Activated CD4-positive, alpha-beta T cell treated with anti-CD3 and anti-CD28 coated beads, Interleukin-2, Interleukin-4, amounts not matched to agents 100 ng/mL and 50 ng/mL, durations not matched to agents 16 hours and 8 hours (primary cell): ENCODE measurements at regions not wholly inside any gene's neighbourhood (a gene's known extent, or its start where the extent isn't known, plus 50 kb on each side); places are given as distances from the start of the nearest gene placed in this dataset.

Experiments
- DNase-seq: peaks from one replicate; pipeline ENCODE4 v3.0.0-alpha.2; 2020; ENCODE audit warnings: low spot score

DNA sequence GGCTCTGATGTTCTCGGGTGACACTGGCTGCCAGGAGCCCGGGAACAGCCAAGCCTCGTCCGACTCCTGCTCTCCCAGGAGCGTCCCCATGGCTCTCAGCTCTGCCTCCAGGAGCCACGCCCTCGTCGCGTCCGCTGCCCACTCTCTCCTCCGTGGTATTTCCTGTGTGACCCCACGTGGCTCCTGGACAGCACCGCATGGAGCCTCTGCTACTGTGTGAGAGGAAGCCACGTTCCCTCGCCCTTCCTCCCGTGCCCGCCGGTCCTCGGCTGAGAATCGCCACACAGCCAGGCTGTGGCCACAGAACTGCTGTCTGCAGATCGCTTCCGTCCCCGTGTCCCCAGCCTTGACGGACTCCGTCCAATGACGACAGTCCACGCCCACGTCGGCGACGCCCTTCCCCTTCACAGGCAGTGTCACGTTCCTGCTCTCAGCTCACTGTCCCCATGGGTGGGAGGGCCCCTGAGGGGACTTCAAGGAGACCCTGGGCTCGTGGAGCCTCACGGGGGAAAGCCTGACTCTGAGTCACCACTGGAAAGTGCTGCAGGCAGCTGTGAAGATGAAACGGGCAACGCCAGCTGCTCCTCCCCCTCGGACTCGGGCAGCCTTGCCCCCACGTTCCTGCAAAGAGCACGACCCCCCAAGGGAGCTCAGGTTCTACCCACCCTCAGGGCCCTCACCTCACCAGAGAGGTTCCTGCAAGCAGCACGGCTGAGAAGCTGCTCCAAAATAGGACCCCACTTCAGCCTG is 458.5 kb downstream of the BRD1 start:
- no peak for DNase-seq

DNA sequence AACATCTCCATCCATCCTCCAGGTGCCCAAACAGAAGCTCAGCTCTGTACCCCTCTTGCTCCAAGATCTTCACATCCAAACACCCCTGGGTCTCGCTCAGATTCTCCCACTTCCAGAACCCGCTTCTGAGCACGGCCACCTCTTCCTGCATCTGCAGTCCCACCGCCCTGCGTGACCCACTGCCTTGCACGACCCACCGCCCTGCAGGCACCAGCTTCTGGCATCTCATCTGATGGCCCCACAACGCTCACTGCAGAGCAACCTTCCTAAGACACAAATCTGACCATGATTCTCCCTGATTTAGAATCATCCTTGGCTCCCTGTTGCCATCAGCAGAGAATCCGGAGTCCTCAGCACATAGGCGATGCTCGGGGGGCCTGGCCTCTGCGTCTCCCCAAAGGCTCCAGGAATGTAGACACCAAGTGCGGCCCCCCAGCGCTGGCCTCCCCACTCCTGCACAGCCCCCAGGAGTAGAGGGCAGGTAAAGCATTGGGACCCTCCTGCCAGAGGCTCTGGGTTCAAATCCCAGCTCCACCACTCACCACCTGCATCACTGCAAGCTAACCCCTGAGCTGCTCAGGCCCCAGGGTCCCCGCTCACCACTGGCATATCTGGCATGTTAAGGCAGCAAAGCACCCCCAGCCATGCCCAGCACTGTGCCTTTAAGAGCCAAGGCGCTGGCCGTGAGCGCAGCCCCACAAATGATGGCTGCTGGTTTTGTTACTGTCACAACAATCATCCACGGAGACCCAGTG is 459.3 kb downstream of the BRD1 start:
- no peak for DNase-seq

DNA sequence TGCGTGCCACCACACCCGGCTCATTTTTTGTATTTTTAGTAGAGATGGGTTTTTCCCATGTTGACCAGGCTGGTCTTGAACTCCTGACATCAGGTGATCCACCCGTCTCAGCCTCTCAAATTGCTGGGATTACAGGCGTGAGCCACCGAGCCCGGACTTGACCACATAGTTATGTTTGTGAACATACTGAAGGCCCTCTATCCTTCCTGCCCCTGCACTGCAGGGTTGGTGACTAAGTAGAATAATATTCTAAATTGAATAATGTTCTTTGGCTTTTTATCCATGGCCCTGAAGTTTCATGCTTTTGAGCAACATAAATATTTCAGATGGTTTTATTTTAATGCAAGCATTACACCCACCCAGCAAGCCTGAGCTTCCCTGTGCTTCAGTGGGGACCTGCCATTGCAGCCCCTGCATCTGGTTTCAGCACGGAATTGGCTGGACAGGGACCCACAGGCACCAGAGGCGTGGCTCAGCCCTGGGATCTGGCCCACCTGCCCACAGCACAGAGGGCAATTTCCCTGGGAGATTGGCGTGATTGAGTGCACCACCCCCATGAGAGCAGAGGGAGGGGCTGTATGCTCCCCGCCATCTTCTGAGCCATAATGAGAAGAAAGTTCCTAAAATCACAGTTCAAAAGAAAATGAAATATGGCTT is 460.5 kb downstream of the BRD1 start:
- no peak for DNase-seq

DNA sequence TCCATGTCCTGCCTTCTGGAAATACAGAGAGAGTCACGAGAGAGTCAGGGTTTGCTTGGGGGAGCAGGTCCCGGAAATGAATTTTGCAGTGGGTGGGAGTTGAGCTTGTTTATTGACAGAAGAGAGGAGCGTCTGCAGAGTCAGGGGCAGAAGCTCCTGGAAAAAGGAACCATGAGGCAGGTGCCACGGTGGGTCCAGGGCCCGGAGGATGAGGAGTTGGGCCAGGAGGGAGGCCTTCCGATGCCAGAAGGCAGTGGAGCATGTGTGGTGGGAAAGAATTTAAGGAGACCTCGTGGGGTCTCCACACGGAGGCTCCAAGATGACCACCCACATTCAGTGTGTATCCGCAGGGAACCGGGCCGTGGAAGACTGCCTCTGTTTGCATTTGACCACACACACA is 461.2 kb downstream of the BRD1 start:
- DNase-seq = no peak

DNA sequence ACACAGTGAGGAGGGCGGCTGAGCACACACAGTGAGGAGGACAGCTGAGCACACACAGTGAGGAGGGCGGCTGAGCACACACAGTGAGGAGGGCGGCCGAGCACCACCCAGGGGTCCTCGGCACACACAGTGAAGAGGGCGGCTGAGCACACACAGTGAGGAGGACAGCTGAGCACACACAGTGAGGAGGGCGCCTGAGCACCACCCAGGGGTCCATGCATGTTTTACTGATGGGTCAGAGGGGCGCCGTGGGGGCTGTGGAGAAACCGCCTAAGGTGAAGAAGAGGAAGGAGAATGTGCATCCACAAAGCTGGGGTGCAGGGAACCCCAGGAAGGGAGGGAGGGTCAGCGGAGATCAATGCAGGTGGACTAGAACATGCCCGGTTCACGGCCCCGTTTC is 461.8 kb downstream of the BRD1 start:
- DNase-seq = no peak

DNA sequence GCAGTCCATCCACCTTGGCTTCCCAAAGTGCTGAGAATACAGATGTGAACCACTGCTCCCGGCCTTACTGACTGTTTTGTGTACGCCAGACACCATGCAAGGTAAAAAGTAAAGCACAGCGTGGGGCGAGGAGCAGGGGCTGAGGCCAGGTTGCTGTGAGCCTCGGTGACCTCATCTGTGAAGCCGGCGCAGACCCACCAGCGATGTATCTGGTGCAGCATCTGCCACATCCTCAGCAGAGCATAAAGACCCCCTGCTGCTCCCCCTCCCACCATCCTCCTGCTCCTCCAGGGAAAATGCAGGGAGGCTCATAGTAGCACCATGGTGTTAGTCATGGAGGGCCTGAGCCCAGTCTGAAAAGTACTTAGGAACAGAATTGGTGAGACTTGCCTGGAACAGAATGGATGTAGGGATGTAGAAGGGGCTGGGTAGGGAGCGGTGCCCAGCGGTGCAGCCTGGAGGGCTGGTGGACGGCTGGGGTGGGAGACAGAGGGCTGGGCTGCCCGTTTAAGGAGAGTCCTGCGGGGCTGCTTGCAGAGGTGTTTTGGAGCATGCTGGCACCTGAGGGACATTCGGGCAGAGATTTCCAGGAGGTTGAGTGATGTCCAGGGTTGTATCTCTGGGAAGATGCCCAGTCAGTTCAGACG is 462.4 kb downstream of the BRD1 start:
- DNase-seq = no peak

DNA sequence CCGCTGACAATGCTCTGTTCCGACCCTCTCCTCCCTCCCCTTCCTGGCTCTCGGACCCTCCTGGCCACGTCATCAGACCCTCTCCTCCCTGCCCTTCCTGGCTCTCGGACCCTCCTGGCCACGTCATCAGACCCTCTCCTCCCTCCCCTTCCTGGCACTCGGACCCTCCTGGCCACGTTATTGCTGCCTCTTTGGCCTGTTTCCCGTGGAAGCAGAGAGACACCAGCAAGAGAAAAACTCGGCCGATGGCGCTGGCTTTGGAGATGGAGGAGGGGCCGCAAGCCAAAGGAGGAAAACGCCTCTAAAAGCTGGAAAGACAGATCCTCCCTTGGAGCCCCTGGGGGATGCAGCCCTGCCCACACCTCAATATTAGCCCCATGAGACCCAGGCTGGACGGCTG is 463.3 kb downstream of the BRD1 start:
- DNase-seq = no peak

DNA sequence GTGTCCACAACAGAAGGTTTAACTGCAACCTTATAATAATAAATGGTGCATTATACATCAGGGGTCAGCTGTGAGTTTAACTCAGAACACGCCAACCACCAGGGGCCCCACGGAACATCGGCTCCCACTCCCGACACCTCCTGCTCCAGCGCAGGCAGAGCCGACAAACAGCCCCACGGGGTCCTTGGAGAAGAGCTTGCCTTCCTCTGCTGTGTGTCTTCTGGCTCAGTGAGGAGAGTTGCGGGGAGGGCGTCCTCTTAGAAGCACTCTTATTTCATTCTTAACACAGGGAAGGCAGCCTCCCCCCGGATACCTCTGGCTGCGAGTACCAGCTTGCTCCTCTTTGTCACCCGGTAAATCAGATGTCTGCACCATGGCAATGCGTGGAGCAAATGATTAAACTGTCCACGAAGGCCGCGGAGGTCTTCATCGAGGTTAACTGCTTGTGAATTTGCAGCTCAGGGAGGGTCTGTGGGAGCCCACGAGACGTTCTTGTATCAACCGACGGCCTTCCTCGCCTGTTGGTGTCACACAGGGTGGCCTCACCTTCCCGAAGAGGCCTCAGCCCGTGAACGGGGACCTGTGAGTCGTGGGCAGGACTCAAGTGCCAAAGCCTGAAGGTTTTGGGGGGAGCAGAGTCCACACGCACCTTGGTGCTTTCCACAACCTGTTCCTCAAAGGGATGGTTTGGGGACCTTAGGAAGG is 464.0 kb downstream of the BRD1 start:
- no peak for DNase-seq

DNA sequence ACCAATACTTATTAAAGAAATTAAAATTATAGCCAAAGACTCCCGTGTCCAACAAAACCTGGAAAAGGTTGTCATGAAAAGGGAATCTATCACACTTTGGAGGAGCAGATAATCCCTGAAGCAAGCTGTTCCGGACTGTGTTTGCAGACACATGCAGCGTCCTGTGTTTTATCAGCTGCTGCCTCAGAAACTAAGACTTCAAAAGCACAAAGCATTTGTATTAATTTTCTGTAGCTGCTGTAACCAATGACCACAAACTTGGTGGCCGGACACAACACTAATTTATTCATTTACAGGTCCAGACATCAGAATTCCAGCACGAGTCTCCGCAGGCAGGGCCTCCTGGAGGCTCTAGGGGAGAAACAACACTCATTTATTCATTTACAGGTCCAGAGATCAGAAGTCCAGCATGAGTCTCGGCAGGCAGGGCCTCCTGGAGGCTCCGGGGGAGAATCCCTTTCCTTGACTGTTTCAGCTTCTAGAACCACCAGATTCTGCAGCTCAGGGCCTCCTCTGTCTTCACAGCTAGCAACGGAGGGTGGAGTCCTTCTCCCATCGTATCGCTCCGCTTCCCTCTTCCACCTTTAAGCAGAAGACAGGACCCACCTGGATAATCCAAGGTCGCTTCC is 465.3 kb downstream of the BRD1 start:
- DNase-seq = no peak

DNA sequence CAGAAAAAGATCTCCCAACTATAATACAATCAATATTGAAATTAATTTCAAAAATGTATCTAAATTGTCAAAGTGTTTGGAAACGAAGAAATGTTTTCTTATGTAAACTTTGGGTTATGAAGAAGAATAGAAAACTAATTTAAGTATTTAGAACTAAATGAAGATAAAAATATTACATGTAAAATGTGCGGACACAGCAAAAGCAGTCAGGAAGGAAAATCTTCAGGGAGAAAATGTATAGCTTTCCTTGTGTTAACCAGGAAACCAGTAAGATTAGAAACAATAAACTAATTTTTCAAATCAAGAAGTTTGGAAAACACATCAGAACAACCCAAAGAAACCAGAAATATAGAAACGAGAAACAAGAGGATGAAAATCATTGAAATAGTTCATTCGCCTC is 466.5 kb downstream of the BRD1 start:
- no peak for DNase-seq

DNA sequence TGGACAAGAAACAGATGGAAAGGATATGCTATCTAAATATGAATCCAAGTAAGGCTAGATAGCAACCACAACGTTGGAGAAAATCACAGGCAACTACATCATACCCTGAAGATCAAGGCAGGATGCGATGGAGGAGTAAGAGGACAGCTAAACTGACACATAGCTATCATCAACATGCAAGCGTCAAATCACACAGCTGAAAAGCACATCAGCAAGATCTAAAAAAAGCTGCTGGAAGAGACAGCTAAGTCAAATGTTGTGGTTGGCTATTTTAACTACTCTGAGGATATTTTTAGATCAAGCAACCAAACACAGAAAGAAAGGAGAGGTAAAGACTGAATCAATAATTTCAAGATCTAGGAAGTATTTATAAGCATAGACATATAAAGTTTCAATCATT is 466.9 kb downstream of the BRD1 start:
- DNase-seq = no peak

DNA sequence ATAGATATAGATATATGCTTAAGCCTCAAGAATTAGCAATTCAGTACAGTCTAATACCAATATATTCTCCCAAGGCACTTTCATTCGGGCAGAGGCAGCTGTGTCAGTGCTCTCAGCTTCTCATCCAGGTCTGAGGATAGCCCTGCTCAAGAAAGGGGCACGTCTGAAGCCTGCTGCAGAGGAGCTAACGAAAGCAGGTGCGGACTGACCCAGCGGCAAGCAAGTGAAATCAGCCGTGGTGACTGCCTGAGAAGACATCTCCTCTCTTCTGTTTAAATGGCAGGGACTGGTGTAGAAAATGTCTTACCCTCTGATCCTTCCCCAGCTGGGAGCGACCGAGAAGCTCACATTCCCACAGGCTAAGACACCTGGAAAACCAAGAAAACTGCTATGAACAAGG is 468.6 kb downstream of the BRD1 start:
- no peak for DNase-seq

DNA sequence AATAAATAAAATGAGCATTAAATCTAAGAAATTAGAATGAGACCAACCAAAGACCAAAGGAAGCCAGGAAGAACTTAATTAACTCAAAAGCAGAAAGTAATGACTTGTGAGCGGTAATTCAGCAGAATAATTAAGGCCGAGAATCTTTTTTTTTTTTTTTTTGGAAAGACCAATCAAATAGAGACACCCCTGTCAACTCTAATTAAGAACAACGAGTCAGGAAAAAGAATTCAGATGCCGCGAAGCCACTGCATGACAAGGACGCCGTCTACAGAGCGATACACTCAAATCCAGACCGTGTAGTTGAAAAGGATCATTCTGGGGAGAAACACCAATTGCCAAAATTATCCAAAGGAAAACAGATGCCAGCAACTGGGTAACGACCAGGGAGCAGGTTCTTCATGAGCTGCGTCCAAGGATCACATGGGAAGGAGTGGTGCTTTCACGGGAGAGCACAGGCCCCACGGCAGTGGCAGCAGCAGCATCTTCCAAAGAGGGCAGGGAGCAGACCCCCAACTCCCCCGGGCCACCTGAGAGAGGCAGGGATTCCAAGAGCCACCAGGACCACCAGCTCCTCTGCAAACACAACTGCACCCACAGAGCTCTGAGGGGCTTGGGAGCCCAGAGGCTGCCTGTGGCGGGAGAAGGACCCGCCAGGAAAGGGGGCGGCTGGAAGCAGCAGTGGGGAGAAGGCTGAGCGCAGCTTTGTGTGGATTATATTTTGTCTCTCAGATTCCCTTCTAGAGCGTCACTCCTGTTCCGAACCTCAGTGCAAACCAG is 469.8 kb downstream of the BRD1 start:
- DNase-seq = no peak

DNA sequence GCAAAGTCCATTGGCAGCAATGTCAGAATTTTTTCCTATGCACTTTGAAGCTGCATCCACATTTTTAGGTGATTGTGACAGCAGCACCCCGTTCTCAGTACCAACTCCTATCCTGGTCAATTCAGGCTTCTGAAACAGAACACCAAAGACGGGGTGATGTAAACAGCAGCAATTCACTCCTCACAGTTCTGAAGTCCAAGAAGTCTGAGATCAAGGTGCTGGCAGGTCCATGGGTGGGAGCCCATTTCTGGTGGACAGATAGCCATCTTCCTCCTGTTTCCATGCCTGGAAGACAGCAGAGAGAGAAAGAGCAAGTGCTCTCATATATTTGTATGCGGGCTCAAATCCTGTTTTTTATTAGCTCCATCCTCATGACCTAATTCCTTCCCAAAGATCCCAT is 471.2 kb downstream of the BRD1 start:
- no peak for DNase-seq

DNA sequence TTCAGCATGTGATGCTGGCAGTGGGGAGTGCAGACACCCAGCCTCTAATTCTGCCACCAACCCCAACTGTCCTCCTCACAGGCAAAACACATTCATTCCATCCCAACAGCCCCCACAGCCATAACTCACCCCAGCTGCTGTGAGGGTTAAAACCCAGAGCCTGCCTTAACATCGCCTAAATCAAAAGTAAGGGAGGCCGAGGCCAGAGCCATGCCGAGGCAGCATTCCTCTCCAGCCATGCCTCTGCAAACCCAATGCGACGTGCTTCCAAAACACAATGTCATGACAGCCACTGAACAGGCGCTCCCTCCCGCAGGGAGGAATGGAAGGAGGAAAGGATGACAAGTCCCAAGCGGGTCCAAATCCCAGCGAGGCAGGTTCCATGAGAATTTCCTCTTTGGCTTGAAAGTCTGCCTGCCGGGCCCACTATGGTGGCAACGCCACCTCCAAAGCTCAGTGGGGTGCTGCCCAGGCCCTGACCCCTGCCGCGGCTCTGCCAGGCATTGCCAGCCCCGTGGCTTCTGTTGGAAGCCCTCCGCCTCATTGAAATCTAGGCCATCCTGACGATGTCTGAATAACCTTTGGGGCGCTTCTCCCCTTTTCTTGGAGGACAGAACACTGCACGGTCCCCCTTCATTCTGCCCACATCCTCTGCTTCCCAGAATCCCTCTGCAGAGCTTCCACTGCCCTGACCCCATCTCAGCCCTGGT is 472.3 kb downstream of the BRD1 start:
- no peak for DNase-seq

DNA sequence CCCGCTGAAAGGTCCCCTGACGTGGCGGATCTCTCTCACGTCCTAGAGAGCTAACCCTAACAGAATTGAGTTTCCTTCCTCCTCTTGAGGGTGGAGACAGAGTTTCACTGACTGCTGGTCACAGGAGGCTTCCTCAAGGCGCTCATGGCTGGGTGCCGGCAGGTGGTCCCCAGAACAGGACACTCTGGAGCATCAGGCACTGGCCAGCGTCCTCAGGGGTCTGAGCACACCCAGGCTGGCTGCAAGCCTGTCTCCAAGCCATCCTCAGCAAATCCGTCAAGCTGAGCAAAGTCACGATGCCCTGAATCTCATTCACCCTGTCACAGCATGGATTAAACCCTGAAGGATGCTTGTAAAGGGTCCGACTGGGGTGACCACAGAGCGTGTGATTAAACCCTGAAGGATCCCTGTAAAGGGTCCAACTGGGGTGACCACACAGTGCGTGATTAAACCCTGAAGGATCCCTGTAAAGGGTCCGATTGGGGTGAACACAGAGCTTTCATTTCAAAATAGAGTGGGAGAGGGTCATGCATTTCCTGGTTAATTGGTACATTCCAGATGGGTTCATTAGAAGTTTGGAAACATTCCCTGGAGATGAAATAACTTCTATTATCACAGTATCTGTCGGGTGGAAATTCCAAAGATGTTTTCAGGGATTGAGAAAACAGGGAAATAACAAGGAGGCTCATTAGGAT is 473.0 kb downstream of the BRD1 start:
- DNase-seq = no peak

DNA sequence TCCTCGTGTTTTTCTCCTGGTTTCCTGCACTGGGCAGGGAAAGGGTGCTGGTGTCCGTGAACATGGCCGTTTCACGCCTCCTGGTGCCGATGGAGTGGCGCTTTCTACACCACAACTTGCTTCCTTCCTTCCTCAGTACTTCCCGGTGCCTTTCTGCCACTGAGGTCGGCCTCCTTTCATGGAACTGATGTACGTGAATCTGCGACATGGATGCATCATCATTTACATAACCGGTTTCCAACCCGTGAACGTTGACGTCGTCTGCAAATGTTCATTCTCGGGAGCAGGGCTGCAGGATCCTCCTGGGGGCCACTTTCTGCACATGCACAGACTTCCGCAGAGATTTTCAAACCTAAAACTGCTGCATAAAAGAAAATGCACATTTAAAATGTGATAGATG is 474.4 kb downstream of the BRD1 start:
- DNase-seq = no peak

DNA sequence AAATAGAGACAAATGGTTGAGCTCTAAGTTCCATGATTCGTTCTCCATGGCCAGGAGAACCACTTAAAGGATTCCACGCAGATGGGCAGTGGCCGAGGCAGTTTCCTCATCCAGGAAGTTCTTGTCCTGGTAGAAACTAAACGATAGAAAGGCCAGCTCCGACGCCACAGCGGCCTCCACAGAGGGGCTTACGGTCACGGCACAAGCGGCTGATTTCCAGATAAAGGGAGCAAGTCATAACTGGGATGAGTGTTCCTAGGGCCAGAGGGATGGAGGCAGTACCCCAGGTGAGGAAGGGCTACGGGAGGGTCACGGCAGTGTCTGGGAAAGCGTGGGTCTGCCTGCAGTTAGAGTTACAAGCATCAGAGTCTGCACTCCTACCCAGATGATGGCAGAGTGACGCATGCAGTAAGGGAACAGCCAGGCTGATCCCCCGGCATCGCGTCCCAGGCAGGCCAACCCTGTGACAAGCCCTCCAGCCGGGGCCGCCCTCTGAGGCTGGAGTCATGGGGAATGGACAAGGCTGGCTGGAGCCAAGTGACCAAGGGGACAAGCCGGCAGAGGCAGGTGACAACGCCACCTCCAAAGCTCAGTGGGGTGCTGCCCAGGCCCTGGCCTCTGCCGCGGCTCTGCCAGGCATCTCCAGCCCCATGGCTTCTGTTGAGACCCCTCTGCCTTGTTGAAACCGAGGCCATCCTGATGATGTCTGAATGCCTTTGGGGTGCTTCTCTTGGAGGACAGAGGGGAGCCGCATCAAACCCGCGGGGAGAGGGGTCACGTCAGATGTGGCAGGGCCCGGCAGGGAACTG is 475.1 kb downstream of the BRD1 start:
- DNase-seq = no peak

DNA sequence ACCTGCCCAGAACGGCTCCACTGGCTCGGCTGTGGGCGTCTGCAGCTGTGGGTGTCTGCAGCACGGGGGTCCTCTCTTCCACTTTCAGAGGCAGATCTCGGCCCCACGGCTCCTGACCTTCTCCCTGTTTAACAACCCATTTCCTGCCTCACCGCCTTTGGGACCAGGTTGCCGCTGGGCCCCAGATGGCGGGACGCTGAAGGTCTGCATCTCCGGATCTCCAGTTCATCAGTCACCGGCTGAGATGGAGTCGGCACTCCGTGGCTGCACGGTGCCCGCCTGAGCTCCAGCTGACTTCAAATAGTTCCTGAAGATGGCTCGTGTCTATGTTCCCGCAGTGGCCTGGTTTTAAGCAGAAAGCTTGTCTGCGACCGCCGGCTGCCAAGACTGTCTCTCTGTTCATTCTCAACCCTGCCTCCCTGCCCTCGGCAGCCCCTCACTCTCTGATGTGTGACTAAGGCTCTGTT is 475.9 kb downstream of the BRD1 start:
- DNase-seq = no peak
